Panc1 (cell line): ENCODE measurements at regions not wholly inside any gene's neighbourhood (a gene's known extent, or its start where the extent isn't known, plus 50 kb on each side); places are given as distances from the start of the nearest gene placed in this dataset.

Experiments
- ATAC-seq: fragments of 200-7000 bp; cut with Tn5 transposase; 2 replicates; pipeline ENCODE4 v1.9.1; 2020; ENCODE audit warnings: mild to moderate bottlenecking, moderate library complexity
- BruUV-seq: library from RNA; stranded (reverse); fragments of 400-500 nt; replicated peaks from 2 replicates; lab custom pipeline; 2021; lab: Mats Ljungman, UMichigan
- CTCF ChIA-PET: fragments of 300-600 bp; sonication (Branson Sonifier 250); formaldehyde crosslinking; loops from one replicate; lab custom pipeline; 2022; ENCODE audit warnings: antibody characterized with exemption; lab: Charles Lee
- POLR2A ChIA-PET: fragments of 300-600 bp; sonication (Branson Sonifier 250); formaldehyde crosslinking; loops from one replicate; lab custom pipeline; 2022; ENCODE audit warnings: antibody characterized with exemption; lab: Charles Lee
- DNase-seq: peaks from one replicate; pipeline ENCODE4 v3.0.0-alpha.2; 2010; ENCODE audit warnings: low read depth, low spot score
- H3K27ac ChIP-seq: 2 replicates; pipeline ENCODE4 v1.5.1; 2011; ENCODE audit warnings: mild to moderate bottlenecking, low read length, inconsistent platforms
- H3K27me3 ChIP-seq: fragments of 200-500 bp; sonication (Bioruptor generic); 2 replicates; pipeline ENCODE4 v1.6.0; 2014; ENCODE audit warnings: low read length, inconsistent platforms; ENCODE audit not compliant: control insufficient read depth, insufficient read depth
- H3K36me3 ChIP-seq: fragments of 200-500 bp; sonication (Bioruptor generic); 2 replicates; pipeline ENCODE4 v1.5.1; 2014; ENCODE audit warnings: inconsistent platforms, mild to moderate bottlenecking, low read length, moderate library complexity; ENCODE audit not compliant: control insufficient read depth, insufficient read depth
- H3K4me1 ChIP-seq: 2 replicates; pipeline ENCODE4 v1.5.1; 2011; ENCODE audit warnings: inconsistent platforms, mild to moderate bottlenecking, low read length, moderate library complexity; ENCODE audit not compliant: control insufficient read depth, insufficient read depth
- H3K4me3 ChIP-seq, 2 experiments: 2 replicates each; pipeline ENCODE4 v1.5.1; 2011 to 2012; ENCODE audit warnings: low read depth in 2 of 2, low read length in 2 of 2, mild to moderate bottlenecking in 2 of 2, inconsistent platforms in 1 of 2, moderate library complexity in 1 of 2
- H3K9me3 ChIP-seq: fragments of 200-500 bp; sonication (Bioruptor generic); 2 replicates; pipeline ENCODE4 v1.5.1; 2014; ENCODE audit warnings: low read depth, mild to moderate bottlenecking, inconsistent platforms, low read length, moderate library complexity; ENCODE audit not compliant: control insufficient read depth, insufficient read depth
- POLR2AphosphoS5 ChIP-seq: IDR thresholded peaks from 2 replicates; pipeline ENCODE4 v1.6.1; 2012; ENCODE audit warnings: mild to moderate bottlenecking, low read depth, low read length, moderate library complexity
- SIN3A ChIP-seq: IDR thresholded peaks from 2 replicates; pipeline ENCODE4 v1.6.1; 2012; ENCODE audit warnings: low read depth, mild to moderate bottlenecking, low read length, moderate library complexity, borderline replicate concordance; ENCODE audit not compliant: insufficient read depth
- TCF7L2 ChIP-seq: IDR thresholded peaks from 2 replicates; pipeline ENCODE4 v1.6.1; 2011; ENCODE audit warnings: mild to moderate bottlenecking, low read depth, low read length, inconsistent platforms
- in situ Hi-C: cut with HindIII; loops from 2 replicates; pipeline ENCODE4 v1.10.0; 2016; ENCODE audit warnings: low sequenced_read_pairs, low pct_unique_long_range_greater_than_20kb
- intact Hi-C: fragments of 100-400 bp; cut with micrococcal nuclease; formaldehyde crosslinking; loops from one replicate; pipeline ENCODE4 v1.10.0; 2022; ENCODE audit not compliant: unreplicated experiment
- TF ChIP-seq, protein P1 (sequence below), 2 experiments: IDR thresholded peaks; 2 replicates each; pipeline ENCODE4 v1.6.1; 2011 to 2012; ENCODE audit warnings: low read depth in 2 of 2, control low read depth in 1 of 2, low read length in 1 of 2, mild to moderate bottlenecking in 1 of 2, moderate library complexity in 1 of 2; ENCODE audit not compliant: insufficient read depth in 1 of 2
- TF ChIP-seq, protein P2 (sequence below): fragments of 450-650 bp; IDR thresholded peaks from 2 replicates; pipeline ENCODE4 v1.5.1; 2017; ENCODE audit warnings: mild to moderate bottlenecking

DNA sequence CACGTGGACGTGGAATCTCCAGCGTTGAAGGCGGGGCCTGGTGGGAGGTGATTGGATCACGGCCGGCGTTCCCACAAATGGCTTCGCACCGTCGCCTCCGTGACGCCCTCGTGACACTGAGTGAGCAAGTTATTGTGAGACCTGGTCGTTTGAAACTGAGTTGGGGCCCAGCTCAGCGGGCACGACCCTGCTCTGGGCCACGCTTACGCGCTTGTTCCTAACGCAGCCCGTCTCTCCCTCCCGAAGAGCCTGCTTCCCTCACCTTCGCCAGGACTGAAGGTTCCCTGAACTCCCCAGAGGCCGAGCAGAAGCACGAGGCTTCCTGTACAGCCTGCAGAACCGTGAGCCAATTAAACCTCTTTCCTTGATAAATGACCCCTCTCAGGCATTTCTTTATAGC, 121.8 kb downstream of the RTP5 start:
- BruUV-seq: no TSS peak
- in situ Hi-C loops: no loop called here
- no peak overlapping the region for H3K4me3 ChIP-seq
- H3K27me3 ChIP-seq: no peaks in the 10 kb centered on the region
- no peak overlapping the region for H3K27ac ChIP-seq
- POLR2A ChIA-PET: no interaction called here
- ATAC-seq: no peak
- CTCF ChIA-PET: no interaction called here
- intact Hi-C loops: no loop called here
- DNase-seq: no peak
- H3K36me3 ChIP-seq: no peaks in the 10 kb centered on the region
- H3K9me3 ChIP-seq: no peaks in the 10 kb centered on the region
- TF ChIP-seq SIN3A (no peak), POLR2AphosphoS5 (no peak), TCF7L2 (no peak)
- TF ChIP-seq, protein P1, sequence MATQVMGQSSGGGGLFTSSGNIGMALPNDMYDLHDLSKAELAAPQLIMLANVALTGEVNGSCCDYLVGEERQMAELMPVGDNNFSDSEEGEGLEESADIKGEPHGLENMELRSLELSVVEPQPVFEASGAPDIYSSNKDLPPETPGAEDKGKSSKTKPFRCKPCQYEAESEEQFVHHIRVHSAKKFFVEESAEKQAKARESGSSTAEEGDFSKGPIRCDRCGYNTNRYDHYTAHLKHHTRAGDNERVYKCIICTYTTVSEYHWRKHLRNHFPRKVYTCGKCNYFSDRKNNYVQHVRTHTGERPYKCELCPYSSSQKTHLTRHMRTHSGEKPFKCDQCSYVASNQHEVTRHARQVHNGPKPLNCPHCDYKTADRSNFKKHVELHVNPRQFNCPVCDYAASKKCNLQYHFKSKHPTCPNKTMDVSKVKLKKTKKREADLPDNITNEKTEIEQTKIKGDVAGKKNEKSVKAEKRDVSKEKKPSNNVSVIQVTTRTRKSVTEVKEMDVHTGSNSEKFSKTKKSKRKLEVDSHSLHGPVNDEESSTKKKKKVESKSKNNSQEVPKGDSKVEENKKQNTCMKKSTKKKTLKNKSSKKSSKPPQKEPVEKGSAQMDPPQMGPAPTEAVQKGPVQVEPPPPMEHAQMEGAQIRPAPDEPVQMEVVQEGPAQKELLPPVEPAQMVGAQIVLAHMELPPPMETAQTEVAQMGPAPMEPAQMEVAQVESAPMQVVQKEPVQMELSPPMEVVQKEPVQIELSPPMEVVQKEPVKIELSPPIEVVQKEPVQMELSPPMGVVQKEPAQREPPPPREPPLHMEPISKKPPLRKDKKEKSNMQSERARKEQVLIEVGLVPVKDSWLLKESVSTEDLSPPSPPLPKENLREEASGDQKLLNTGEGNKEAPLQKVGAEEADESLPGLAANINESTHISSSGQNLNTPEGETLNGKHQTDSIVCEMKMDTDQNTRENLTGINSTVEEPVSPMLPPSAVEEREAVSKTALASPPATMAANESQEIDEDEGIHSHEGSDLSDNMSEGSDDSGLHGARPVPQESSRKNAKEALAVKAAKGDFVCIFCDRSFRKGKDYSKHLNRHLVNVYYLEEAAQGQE (IDR thresholded peaks at IDR 0.05; ENCODE audit: insufficient read depth in 1 of 2, low read depth in 2 of 2, low read length in 1 of 2): no peak
- TF ChIP-seq, protein P2, sequence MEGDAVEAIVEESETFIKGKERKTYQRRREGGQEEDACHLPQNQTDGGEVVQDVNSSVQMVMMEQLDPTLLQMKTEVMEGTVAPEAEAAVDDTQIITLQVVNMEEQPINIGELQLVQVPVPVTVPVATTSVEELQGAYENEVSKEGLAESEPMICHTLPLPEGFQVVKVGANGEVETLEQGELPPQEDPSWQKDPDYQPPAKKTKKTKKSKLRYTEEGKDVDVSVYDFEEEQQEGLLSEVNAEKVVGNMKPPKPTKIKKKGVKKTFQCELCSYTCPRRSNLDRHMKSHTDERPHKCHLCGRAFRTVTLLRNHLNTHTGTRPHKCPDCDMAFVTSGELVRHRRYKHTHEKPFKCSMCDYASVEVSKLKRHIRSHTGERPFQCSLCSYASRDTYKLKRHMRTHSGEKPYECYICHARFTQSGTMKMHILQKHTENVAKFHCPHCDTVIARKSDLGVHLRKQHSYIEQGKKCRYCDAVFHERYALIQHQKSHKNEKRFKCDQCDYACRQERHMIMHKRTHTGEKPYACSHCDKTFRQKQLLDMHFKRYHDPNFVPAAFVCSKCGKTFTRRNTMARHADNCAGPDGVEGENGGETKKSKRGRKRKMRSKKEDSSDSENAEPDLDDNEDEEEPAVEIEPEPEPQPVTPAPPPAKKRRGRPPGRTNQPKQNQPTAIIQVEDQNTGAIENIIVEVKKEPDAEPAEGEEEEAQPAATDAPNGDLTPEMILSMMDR: no peak
- H3K4me1 ChIP-seq: no peaks in the 10 kb centered on the region

GRCh38 chr2:241992753-241993152, 123.2 kb downstream of the RTP5 start:
- BruUV-seq: no TSS peak
- no peak for ATAC-seq
- H3K4me3 ChIP-seq: no peak overlapping the region
- H3K27me3 ChIP-seq: peaks cover 3% of the 10 kb centered on the region
- H3K4me1 ChIP-seq: no peaks in the 10 kb centered on the region
- in situ Hi-C loops: no loop called here
- no peak overlapping the region for H3K27ac ChIP-seq
- no peak for DNase-seq
- intact Hi-C loops: no loop called here
- POLR2A ChIA-PET: no interaction called here
- no peak for TF ChIP-seq POLR2AphosphoS5
- TF ChIP-seq, protein P2: no peak
- TF ChIP-seq, protein P1 (IDR thresholded peaks at IDR 0.05; ENCODE audit: insufficient read depth in 1 of 2, low read depth in 2 of 2, low read length in 1 of 2): no peak
- no peak for TF ChIP-seq TCF7L2
- no peak for TF ChIP-seq SIN3A
- H3K36me3 ChIP-seq: no peaks in the 10 kb centered on the region
- no peaks in the 10 kb centered on the region for H3K9me3 ChIP-seq
- CTCF ChIA-PET: no interaction called here
